Mucosa of rectum (tissue), 2 donors: ENCODE measurements at regions not wholly inside any gene's neighbourhood (a gene's known extent, or its start where the extent isn't known, plus 50 kb on each side); places are given as distances from the start of the nearest gene placed in this dataset.

Experiments used
- H3K27ac ChIP-seq, 2 donors: one replicate each; pipeline ENCODE4 v1.7.0; 2013; ENCODE audit warnings: inconsistent platforms in 2 of 2, low read depth in 2 of 2, low read length in 2 of 2
- H3K27me3 ChIP-seq, 2 donors: one replicate each; pipeline ENCODE4 v1.7.0; 2013; ENCODE audit warnings: low read length in 2 of 2; ENCODE audit not compliant: control insufficient read depth in 2 of 2, insufficient read depth in 2 of 2
- H3K36me3 ChIP-seq, 2 donors: one replicate each; pipeline ENCODE4 v1.7.0; 2013; ENCODE audit warnings: low read length in 2 of 2; ENCODE audit not compliant: control insufficient read depth in 2 of 2, insufficient read depth in 2 of 2
- H3K4me1 ChIP-seq, 2 donors: one replicate each; pipeline ENCODE4 v1.7.0; 2013; ENCODE audit warnings: low read length in 2 of 2, mild to moderate bottlenecking in 1 of 2; ENCODE audit not compliant: control insufficient read depth in 2 of 2, insufficient read depth in 2 of 2
- H3K4me3 ChIP-seq, 2 donors: one replicate each; pipeline ENCODE4 v1.7.0; 2013; ENCODE audit warnings: low read length in 2 of 2
- H3K9ac ChIP-seq, 2 donors: one replicate each; pipeline ENCODE4 v1.7.0; 2013; ENCODE audit warnings: low read length in 2 of 2, low read depth in 1 of 2, mild to moderate bottlenecking in 1 of 2
- H3K9me3 ChIP-seq, 2 donors: one replicate each; pipeline ENCODE4 v1.7.0; 2013; ENCODE audit warnings: low read length in 2 of 2; ENCODE audit not compliant: control insufficient read depth in 2 of 2
- donor health status: healthy.
- donor health status: Normal muscosa, but diverticular disease.

DNA sequence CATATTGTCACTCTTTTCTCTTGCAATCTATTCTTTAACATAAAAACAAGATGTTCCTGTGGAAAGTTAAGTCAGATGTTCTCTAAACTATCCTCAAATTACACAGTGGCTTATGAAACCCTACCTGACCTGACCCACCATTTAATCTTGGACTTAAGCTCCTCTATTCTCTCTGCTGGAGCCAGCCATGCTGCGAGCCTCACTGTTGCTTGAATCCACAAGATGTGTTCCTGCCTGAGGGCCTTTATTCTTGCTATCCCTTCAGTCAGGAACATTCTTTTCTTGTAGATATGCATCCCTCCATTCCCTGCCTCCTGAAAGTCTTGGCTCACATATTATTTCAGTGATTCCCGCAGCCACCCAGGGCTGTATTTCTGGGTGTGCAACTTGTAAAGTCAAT lies 283.2 kb downstream of the EPHA7 start:
- Histone ChIP-seq H3K9ac (no peak overlapping the region), H3K27me3 (no peaks in the 10 kb centered on the region), H3K36me3 (no peaks in the 10 kb centered on the region), H3K4me1 (no peaks in the 10 kb centered on the region), H3K27ac (no peak overlapping the region), H3K4me3 (no peak overlapping the region), H3K9me3 (no peaks in the 10 kb centered on the region)

DNA sequence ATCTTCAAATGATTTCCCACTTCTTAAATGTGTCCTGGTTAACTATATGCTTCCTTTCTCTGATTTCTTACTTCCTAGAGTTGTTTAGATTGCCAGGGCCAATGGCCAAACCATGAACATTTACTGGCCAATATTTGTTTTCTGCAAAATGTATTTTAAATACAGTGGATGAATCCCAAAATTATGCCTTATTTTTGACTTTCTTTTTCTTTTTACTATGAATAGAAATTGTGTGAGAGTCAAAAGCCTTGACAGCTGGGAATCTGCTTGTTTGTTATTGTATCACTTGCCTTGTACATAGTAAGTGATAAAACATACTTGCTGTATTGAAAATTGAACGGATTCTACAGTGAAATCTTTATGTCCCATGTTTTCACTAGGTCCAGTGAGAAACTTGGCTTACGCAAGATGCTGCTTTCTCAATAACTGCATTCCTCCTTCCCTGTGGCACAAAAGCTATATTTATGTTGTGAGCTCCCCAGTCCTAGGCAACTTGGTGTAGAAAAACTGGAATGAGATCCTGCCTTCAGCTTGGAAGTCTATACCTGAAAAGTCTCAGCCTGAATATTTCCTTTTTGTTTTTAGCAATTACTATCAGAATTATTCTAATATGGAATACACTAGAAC lies 295.2 kb downstream of the EPHA7 start:
- Histone ChIP-seq H3K27me3 (no peaks in the 10 kb centered on the region), H3K4me1 (no peaks in the 10 kb centered on the region), H3K27ac (no peak overlapping the region), H3K9ac (no peak overlapping the region), H3K4me3 (no peak overlapping the region), H3K36me3 (no peaks in the 10 kb centered on the region), H3K9me3 (no peaks in the 10 kb centered on the region)

DNA sequence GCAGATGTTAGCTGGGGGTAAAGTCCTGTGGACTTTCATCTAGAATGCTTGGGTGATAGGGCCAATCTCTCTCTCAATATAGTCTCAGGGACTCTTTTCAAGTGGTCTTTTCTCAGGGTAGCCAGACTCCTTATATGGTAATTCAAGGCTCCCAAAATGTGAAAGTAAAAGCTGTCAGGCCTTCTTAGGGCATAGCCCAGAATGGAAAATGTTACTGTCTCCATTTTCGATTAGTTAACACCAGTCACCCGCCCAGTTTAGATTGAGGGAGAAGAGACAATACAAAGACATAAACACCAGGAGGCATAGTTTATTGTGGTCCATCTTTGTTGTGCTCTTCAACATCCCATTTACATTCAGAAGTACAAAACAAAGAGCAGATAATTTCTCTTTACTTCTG lies 295.8 kb downstream of the EPHA7 start:
- H3K4me1 ChIP-seq: no peaks in the 10 kb centered on the region
- no peak overlapping the region for H3K27ac ChIP-seq
- H3K4me3 ChIP-seq: no peak overlapping the region
- H3K9ac ChIP-seq: no peak overlapping the region
- H3K27me3 ChIP-seq: no peaks in the 10 kb centered on the region
- no peaks in the 10 kb centered on the region for H3K9me3 ChIP-seq
- no peaks in the 10 kb centered on the region for H3K36me3 ChIP-seq

- H3K27me3 ChIP-seq: no peaks in the 10 kb centered on the region
- no peaks in the 10 kb centered on the region for H3K9me3 ChIP-seq
- no peaks in the 10 kb centered on the region for H3K36me3 ChIP-seq
- H3K27ac ChIP-seq: no peak overlapping the region
- no peaks in the 10 kb centered on the region for H3K4me1 ChIP-seq
- H3K9ac ChIP-seq: no peak overlapping the region
- no peak overlapping the region for H3K4me3 ChIP-seq
These were observed 299.1 kb downstream of the EPHA7 start for GRCh38 chr6:93120154-93120742.

GRCh38 chr6:93105907-93106306 lies 313.5 kb downstream of the EPHA7 start:
- H3K4me3 ChIP-seq: no peak overlapping the region
- no peaks in the 10 kb centered on the region for H3K9me3 ChIP-seq
- H3K36me3 ChIP-seq: no peaks in the 10 kb centered on the region
- no peak overlapping the region for H3K27ac ChIP-seq
- H3K27me3 ChIP-seq: no peaks in the 10 kb centered on the region
- H3K4me1 ChIP-seq: no peaks in the 10 kb centered on the region
- no peak overlapping the region for H3K9ac ChIP-seq

- H3K9me3 ChIP-seq: no peaks in the 10 kb centered on the region
- no peak overlapping the region for H3K27ac ChIP-seq
- H3K36me3 ChIP-seq: no peaks in the 10 kb centered on the region
- H3K27me3 ChIP-seq: no peaks in the 10 kb centered on the region
- no peaks in the 10 kb centered on the region for H3K4me1 ChIP-seq
- H3K9ac ChIP-seq: no peak overlapping the region
- no peak overlapping the region for H3K4me3 ChIP-seq
These were observed 314.3 kb downstream of the EPHA7 start for GRCh38 chr6:93105017-93105416.

GRCh38 chr6:93104195-93104817 lies 315.1 kb downstream of the EPHA7 start:
- Histone ChIP-seq H3K4me1 (no peaks in the 10 kb centered on the region), H3K27ac (no peak overlapping the region), H3K4me3 (no peak overlapping the region), H3K9ac (no peak overlapping the region), H3K9me3 (no peaks in the 10 kb centered on the region), H3K27me3 (no peaks in the 10 kb centered on the region), H3K36me3 (no peaks in the 10 kb centered on the region)

DNA sequence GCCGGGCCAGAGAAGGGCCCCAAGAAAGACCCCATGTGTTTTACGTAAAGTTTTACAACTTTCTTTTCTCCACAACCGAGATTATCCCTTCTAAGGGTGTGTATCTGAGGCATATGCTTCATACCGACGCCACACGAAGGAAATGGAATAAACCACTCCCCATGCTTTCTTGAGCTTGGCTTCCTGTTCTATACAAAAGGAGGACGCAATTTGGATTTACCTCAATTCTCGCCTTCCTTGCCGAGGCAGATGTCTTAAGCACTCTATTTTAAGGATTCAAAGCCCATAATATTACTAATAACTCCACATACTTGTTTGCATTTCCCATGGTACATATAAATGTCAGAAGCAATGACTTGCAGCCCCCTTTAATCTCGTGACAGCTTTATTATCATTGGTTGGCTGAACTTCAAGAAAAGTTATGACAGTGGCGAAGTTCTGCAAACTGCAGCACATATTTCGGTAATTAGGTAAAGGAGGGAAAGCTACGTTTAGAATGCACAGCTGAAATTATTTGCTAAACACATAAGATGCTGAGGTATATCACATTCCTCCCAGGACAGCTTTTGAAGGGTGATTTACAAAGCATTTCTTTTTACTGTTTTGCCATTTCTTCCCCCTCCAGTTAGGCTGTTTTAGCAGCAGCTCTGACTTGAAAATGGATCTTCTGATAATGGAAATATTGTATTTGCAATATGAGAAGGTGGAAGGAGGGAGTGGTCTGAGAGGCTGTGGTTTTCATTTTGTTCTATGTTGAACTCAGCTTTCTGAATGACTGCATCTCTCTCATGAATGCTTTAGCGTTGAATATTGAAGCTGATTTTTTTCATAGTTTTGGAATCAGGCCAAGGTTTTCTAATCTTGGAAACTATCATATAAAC lies 330.5 kb downstream of the EPHA7 start:
- Histone ChIP-seq H3K4me1 (no peaks in the 10 kb centered on the region), H3K4me3 (no peak overlapping the region), H3K9ac (no peak overlapping the region), H3K27ac (no peak overlapping the region), H3K36me3 (no peaks in the 10 kb centered on the region), H3K9me3 (no peaks in the 10 kb centered on the region), H3K27me3 (no peaks in the 10 kb centered on the region)

GRCh38 chr6:93087606-93088005 lies 331.8 kb downstream of the EPHA7 start:
- Histone ChIP-seq H3K36me3 (no peaks in the 10 kb centered on the region), H3K9me3 (no peaks in the 10 kb centered on the region), H3K27me3 (no peaks in the 10 kb centered on the region), H3K4me1 (no peaks in the 10 kb centered on the region), H3K9ac (no peak overlapping the region), H3K4me3 (no peak overlapping the region), H3K27ac (no peak overlapping the region)

DNA sequence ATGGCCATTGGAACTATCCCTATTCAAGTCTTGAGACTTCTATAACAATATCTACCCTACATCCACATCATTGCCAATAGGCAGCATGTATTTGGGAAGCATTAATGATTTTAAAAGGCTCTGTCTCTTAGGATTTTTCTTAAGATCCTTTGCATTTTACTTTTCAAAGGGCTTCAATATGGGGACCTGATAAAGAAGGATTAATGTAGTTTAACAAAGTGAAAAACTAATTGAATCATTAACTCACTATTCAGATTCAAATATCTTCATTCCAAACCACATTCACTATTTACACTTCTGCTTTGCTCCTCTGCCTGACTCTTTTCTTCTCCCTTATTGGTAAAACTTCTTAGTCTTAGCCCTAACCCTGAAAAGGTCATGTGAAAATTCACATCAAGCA lies 333.0 kb downstream of the EPHA7 start:
- no peaks in the 10 kb centered on the region for H3K36me3 ChIP-seq
- no peak overlapping the region for H3K27ac ChIP-seq
- no peak overlapping the region for H3K9ac ChIP-seq

More for the DNA sequence above, 333.0 kb downstream of the EPHA7 start:
- Histone ChIP-seq H3K9me3 (no peaks in the 10 kb centered on the region), H3K4me3 (no peak overlapping the region), H3K4me1 (no peaks in the 10 kb centered on the region), H3K27me3 (no peaks in the 10 kb centered on the region)
